Transverse colon (tissue), 4 donors: ENCODE measurements at regions not wholly inside any gene's neighbourhood (a gene's known extent, or its start where the extent isn't known, plus 50 kb on each side); places are given as distances from the start of the nearest gene placed in this dataset.

ENCODE experiments used
- DNase-seq: peaks from one replicate; pipeline ENCODE4 v3.0.0-alpha.2; 2019
- H3K27ac ChIP-seq, 4 donors: fragments of 200-600 bp; sonication (generic); 2 replicates each; pipeline ENCODE4 v1.5.1; 2016 to 2018; ENCODE audit warnings: inconsistent platforms in 4 of 4
- H3K27me3 ChIP-seq: fragments of 200-600 bp; sonication (generic); 2 replicates; pipeline ENCODE4 v1.5.1; 2017; ENCODE audit warnings: inconsistent platforms
- H3K36me3 ChIP-seq, 4 donors: fragments of 200-600 bp; sonication (generic); 2 replicates each; pipeline ENCODE4 v1.5.1; 2017 to 2019; ENCODE audit warnings: inconsistent platforms in 4 of 4
- H3K4me1 ChIP-seq, 4 donors: fragments of 200-600 bp; sonication (generic); 2 replicates each; pipeline ENCODE4 v1.5.1; 2017 to 2020; ENCODE audit warnings: inconsistent platforms in 4 of 4
- H3K4me3 ChIP-seq, 4 donors: fragments of 200-600 bp; sonication (generic); 1 replicate in 1 of 4; 2 replicates in 3 of 4; pipeline versions ENCODE4 v1.5.1 to v1.6.1; 2017 to 2019; ENCODE audit warnings: inconsistent platforms in 4 of 4
- H3K9me3 ChIP-seq, 2 donors: fragments of 200-600 bp; sonication (generic); 2 replicates each; pipeline ENCODE4 v1.5.1; 2017 to 2019; ENCODE audit warnings: inconsistent platforms in 2 of 2
- EP300 ChIP-seq: sonication (generic); formaldehyde crosslinking; IDR thresholded peaks from one replicate; pipeline ENCODE4 v1.6.1; 2017; ENCODE audit warnings: antibody characterized with exemption, low read depth
- POLR2A ChIP-seq: fragments of 450-650 bp; IDR thresholded peaks from one replicate; pipeline ENCODE4 v1.6.1; 2016; ENCODE audit warnings: antibody characterized with exemption, mild to moderate bottlenecking, moderate library complexity
- POLR2AphosphoS5 ChIP-seq, 3 donors: sonication (generic); formaldehyde crosslinking; IDR thresholded peaks; one replicate each; pipeline ENCODE4 v1.6.1; 2016; ENCODE audit warnings: antibody characterized with exemption in 3 of 3
- WGBS, 2 donors: methylation state at CpG; one replicate each; pipeline ENCODE4 v1.1.5; 2018; ENCODE audit warnings: low coverage in 1 of 2; 5-methylcytosine and 5-hydroxymethylcytosine counted together
- in situ Hi-C, 4 donors: fragments of 200-750 bp; cut with MboI; loops; one replicate each; pipeline versions ENCODE4 v1.15.0 to v1.15.1; 2017; ENCODE audit warnings: low sequenced_read_pairs in 3 of 4, low pct_ligation_motif_present in 1 of 4, low pct_unique_long_range_greater_than_20kb in 1 of 4
- intact Hi-C: fragments of 100-400 bp; cut with DNase I; formaldehyde crosslinking; loops from one replicate; pipeline ENCODE4 v1.15.1; 2023; ENCODE audit warnings: low total_unique reads
- TF ChIP-seq, protein P1 (sequence below), 5 experiments: fragments of 200-600 bp in 3 of 5; fragments of 450-650 bp in 2 of 5; sonication (generic) in 3 of 5; IDR thresholded peaks; 1 replicate in 2 of 5; 2 replicates in 3 of 5; pipeline ENCODE4 v1.5.1; 2016 to 2017; ENCODE audit warnings: antibody characterized with exemption in 5 of 5, inconsistent platforms in 3 of 5, mild to moderate bottlenecking in 2 of 5, moderate library complexity in 1 of 5

DNA sequence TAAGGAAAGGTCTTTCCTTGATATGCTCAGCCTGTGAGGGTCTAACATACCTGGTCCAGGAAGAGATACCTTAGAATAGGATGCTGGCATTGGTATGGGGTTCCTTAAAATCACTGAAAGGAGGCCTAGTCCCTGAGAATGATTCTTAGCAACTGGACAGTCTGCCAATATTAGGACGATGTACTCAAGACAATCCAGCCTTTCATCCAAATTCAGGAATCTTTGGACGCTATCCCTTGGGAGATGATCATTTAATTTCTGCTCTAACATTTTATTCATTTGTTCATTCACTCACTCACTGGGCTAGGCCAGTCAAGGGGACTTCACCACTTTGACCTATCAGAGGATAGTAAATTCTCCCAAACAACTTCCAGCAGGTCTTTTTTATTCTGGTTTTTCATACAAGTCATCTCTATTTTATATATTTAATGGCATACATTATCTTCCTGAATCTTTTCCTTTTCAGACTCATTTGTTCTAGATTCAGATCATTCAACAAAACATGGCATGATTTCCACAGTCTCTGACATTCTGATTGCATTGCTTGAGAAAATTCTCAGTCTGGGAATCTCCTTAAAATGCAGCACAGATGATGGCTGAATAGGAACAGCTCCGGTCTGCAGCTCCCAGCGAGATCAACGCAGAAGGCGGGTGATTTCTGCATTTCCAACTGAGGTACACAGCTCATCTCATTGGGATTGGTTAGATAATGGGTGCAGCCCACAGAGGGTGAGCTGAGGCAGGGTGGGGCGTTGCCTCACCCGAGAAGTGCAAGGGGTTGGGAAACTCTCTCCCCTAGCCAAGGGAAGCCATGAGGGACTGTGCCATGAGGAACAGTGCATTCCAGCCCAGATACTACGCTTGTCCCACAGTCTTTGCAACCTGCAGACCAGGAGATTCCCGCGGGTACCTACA, 118.0 kb upstream of the PRICKLE1 start:
- H3K4me1 ChIP-seq = no peaks in the 10 kb centered on the region
- H3K9me3 ChIP-seq = no peaks in the 10 kb centered on the region
- H3K27ac ChIP-seq = no peak overlapping the region
- in situ Hi-C loops (no loop called here), intact Hi-C loops (no loop called here)
- 81% methylated on average over 11 of the region's 11 CpGs; no CpG with 5 or more reads in 1 of the 2 donors for WGBS, 2 donors
- no peak for DNase-seq
- no peaks in the 10 kb centered on the region for H3K36me3 ChIP-seq
- H3K27me3 ChIP-seq = no peaks in the 10 kb centered on the region
- no peak overlapping the region for H3K4me3 ChIP-seq
- no peak for TF ChIP-seq POLR2A
- TF ChIP-seq EP300 = no peak
- TF ChIP-seq, protein P1, sequence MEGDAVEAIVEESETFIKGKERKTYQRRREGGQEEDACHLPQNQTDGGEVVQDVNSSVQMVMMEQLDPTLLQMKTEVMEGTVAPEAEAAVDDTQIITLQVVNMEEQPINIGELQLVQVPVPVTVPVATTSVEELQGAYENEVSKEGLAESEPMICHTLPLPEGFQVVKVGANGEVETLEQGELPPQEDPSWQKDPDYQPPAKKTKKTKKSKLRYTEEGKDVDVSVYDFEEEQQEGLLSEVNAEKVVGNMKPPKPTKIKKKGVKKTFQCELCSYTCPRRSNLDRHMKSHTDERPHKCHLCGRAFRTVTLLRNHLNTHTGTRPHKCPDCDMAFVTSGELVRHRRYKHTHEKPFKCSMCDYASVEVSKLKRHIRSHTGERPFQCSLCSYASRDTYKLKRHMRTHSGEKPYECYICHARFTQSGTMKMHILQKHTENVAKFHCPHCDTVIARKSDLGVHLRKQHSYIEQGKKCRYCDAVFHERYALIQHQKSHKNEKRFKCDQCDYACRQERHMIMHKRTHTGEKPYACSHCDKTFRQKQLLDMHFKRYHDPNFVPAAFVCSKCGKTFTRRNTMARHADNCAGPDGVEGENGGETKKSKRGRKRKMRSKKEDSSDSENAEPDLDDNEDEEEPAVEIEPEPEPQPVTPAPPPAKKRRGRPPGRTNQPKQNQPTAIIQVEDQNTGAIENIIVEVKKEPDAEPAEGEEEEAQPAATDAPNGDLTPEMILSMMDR (IDR thresholded peaks at IDR 0.05) = no peak

DNA sequence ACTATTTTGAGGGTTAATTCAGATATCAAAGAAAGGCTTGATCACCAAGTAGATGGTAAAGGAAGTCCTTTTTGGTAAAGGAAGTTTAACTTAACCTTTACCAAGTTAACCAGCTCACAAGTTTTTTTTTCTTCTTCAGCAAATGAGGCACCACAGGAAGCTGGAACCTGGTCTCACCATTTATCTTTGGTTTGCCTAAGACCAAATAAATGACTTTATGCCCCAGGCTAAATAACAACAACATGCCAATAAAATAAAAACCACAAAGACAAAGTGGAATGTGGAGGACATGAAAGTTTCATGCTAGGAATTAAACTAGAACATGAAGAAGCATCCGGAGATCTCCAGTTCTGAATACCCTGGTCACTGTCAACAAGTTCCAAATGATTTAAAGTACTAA, 116.8 kb upstream of the PRICKLE1 start:
- WGBS, 2 donors = 86% methylated on average over 1 of the region's 1 CpG

DNA sequence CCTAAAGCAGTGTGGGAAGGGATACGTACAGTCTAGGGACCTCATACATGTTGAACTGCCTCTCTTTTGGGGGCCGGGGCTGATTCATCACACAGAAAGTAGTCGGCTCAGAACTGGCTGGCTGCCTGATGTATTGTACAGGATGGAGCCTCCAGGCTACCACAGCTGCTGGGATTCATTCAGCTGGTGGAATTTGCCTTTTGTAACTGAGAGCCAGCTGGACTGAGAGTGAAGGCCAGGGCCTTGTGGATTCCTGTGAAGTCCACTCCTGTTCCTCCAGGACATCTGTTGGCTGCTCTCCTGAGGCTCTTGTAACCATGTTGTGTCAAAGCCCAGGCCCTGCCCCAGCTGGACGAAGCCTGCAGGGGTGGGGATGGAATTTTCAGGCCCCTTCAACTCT, 116.3 kb upstream of the PRICKLE1 start:
- in situ Hi-C loops = no loop called here
- WGBS, 2 donors = 20 to 24% methylated on average over 1 to 4 of the region's 4 CpGs
- H3K27ac ChIP-seq = peak overlapping the region in 3 of 4 donors; percentile 13 to 49 (median 16)
- H3K27me3 ChIP-seq = no peaks in the 10 kb centered on the region
- intact Hi-C loops = no loop called here
- DNase-seq = peak; percentile 45
- H3K4me1 ChIP-seq = no peaks in the 10 kb centered on the region
- no peaks in the 10 kb centered on the region for H3K9me3 ChIP-seq
- TF ChIP-seq POLR2A (no peak), POLR2AphosphoS5 (IDR thresholded peaks at IDR 0.05) (peak in 2 of 3 donors; percentile 12 to 72)
- TF ChIP-seq, protein P1 (IDR thresholded peaks at IDR 0.05) = no peak
- no peaks in the 10 kb centered on the region for H3K36me3 ChIP-seq
- H3K4me3 ChIP-seq = no peak overlapping the region

More for the DNA sequence above, 116.8 kb upstream of the PRICKLE1 start:
- TF ChIP-seq EP300 = no peak
- TF ChIP-seq POLR2A = no peak
- TF ChIP-seq, protein P1 (IDR thresholded peaks at IDR 0.05) = no peak
- Histone ChIP-seq H3K9me3 (no peaks in the 10 kb centered on the region), H3K27ac (peak overlapping the region in 3 of 4 donors; percentile 13 to 49 (median 16)), H3K27me3 (no peaks in the 10 kb centered on the region), H3K36me3 (no peaks in the 10 kb centered on the region), H3K4me3 (no peak overlapping the region), H3K4me1 (no peaks in the 10 kb centered on the region)
- in situ Hi-C loops (no loop called here), intact Hi-C loops (no loop called here)
- no peak for DNase-seq

DNA sequence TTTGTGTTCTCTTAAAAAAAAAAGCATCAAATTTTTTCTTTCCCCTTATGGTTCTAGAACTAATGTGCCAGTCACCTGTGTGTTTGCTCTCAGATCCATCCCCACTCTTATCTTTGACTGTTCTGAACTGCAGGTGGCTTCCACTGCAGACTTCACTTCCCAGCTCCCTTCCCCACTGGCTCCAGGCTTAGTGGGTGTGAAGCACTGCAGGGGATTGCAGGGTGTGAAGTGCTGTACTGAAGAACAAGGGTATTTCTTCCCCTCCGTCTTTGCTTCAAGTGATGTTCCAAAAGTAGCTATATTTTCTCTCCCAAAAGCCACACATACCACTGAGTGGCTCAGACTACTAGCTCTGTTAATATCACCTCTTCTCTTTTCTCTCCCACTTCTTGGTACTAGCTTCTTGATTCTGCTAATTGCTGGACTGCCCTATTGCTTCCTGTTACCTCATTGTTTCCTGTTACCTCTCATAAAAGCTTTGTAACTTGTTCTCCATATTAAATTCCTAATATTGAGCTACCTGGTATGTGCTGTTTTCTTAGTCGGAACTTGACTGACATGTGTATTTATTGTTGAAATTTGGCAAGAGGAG, 115.4 kb upstream of the PRICKLE1 start:
- in situ Hi-C loops (no loop called here), intact Hi-C loops (no loop called here)
- Histone ChIP-seq H3K4me1 (no peaks in the 10 kb centered on the region), H3K36me3 (no peaks in the 10 kb centered on the region), H3K27ac (peak overlapping the region in 1 of 4 donors; percentile 23), H3K27me3 (no peaks in the 10 kb centered on the region), H3K9me3 (no peaks in the 10 kb centered on the region), H3K4me3 (no peak overlapping the region)
- TF ChIP-seq EP300 = no peak
- TF ChIP-seq, protein P1 (IDR thresholded peaks at IDR 0.05) = no peak
- DNase-seq = no peak
- WGBS, 2 donors = 32 to 60% methylated on average over 2 of the region's 2 CpGs
